GM12874 (cell line): ENCODE measurements at regions not wholly inside any gene's neighbourhood (a gene's known extent, or its start where the extent isn't known, plus 50 kb on each side); places are given as distances from the start of the nearest gene placed in this dataset.

Source experiments
- CTCF ChIP-seq: IDR thresholded peaks from 2 replicates; pipeline ENCODE4 v1.5.1; 2011; ENCODE audit warnings: low read depth, mild to moderate bottlenecking, control low read depth, low read length, moderate library complexity; ENCODE audit not compliant: insufficient read depth

GRCh38 chr13:50587645-50588373 lies 255.7 kb downstream of the DLEU7 start:
- no peak for TF ChIP-seq CTCF

GRCh38 chr13:50588491-50589130 lies 254.9 kb downstream of the DLEU7 start:
- no peak for TF ChIP-seq CTCF

GRCh38 chr13:50589139-50589538 lies 254.4 kb downstream of the DLEU7 start:
- TF ChIP-seq CTCF = no peak

- no peak for TF ChIP-seq CTCF
Observed at GRCh38 chr13:50589651-50590054, 253.8 kb downstream of the DLEU7 start.

- no peak for TF ChIP-seq CTCF
Observed at GRCh38 chr13:50592412-50593155, 250.9 kb downstream of the DLEU7 start.

GRCh38 chr13:50593207-50593606 lies 250.3 kb downstream of the DLEU7 start:
- TF ChIP-seq CTCF = no peak

GRCh38 chr13:50594276-50595051 lies 249.0 kb downstream of the DLEU7 start:
- TF ChIP-seq CTCF = no peak
